Panc1 (cell line): ENCODE measurements at regions not wholly inside any gene's neighbourhood (a gene's known extent, or its start where the extent isn't known, plus 50 kb on each side); places are given as distances from the start of the nearest gene placed in this dataset.
A peak's percentile ranks its signal among the peaks of the same experiment; 100 is the strongest.

ENCODE experiments used
- ATAC-seq: fragments of 200-7000 bp; cut with Tn5 transposase; 2 replicates; pipeline ENCODE4 v1.9.1; 2020; ENCODE audit warnings: mild to moderate bottlenecking, moderate library complexity
- BruUV-seq: library from RNA; stranded (reverse); fragments of 400-500 nt; replicated peaks from 2 replicates; lab custom pipeline; 2021; lab: Mats Ljungman, UMichigan
- CTCF ChIA-PET: fragments of 300-600 bp; sonication (Branson Sonifier 250); formaldehyde crosslinking; loops from one replicate; lab custom pipeline; 2022; ENCODE audit warnings: antibody characterized with exemption; lab: Charles Lee
- POLR2A ChIA-PET: fragments of 300-600 bp; sonication (Branson Sonifier 250); formaldehyde crosslinking; loops from one replicate; lab custom pipeline; 2022; ENCODE audit warnings: antibody characterized with exemption; lab: Charles Lee
- DNase-seq: peaks from one replicate; pipeline ENCODE4 v3.0.0-alpha.2; 2010; ENCODE audit warnings: low read depth, low spot score
- H3K27ac ChIP-seq: 2 replicates; pipeline ENCODE4 v1.5.1; 2011; ENCODE audit warnings: mild to moderate bottlenecking, low read length, inconsistent platforms
- H3K27me3 ChIP-seq: fragments of 200-500 bp; sonication (Bioruptor generic); 2 replicates; pipeline ENCODE4 v1.6.0; 2014; ENCODE audit warnings: low read length, inconsistent platforms; ENCODE audit not compliant: control insufficient read depth, insufficient read depth
- H3K36me3 ChIP-seq: fragments of 200-500 bp; sonication (Bioruptor generic); 2 replicates; pipeline ENCODE4 v1.5.1; 2014; ENCODE audit warnings: inconsistent platforms, mild to moderate bottlenecking, low read length, moderate library complexity; ENCODE audit not compliant: control insufficient read depth, insufficient read depth
- H3K4me1 ChIP-seq: 2 replicates; pipeline ENCODE4 v1.5.1; 2011; ENCODE audit warnings: inconsistent platforms, mild to moderate bottlenecking, low read length, moderate library complexity; ENCODE audit not compliant: control insufficient read depth, insufficient read depth
- H3K4me3 ChIP-seq, 2 experiments: 2 replicates each; pipeline ENCODE4 v1.5.1; 2011 to 2012; ENCODE audit warnings: low read depth in 2 of 2, low read length in 2 of 2, mild to moderate bottlenecking in 2 of 2, inconsistent platforms in 1 of 2, moderate library complexity in 1 of 2
- H3K9me3 ChIP-seq: fragments of 200-500 bp; sonication (Bioruptor generic); 2 replicates; pipeline ENCODE4 v1.5.1; 2014; ENCODE audit warnings: low read depth, mild to moderate bottlenecking, inconsistent platforms, low read length, moderate library complexity; ENCODE audit not compliant: control insufficient read depth, insufficient read depth
- POLR2AphosphoS5 ChIP-seq: IDR thresholded peaks from 2 replicates; pipeline ENCODE4 v1.6.1; 2012; ENCODE audit warnings: mild to moderate bottlenecking, low read depth, low read length, moderate library complexity
- SIN3A ChIP-seq: IDR thresholded peaks from 2 replicates; pipeline ENCODE4 v1.6.1; 2012; ENCODE audit warnings: low read depth, mild to moderate bottlenecking, low read length, moderate library complexity, borderline replicate concordance; ENCODE audit not compliant: insufficient read depth
- TCF7L2 ChIP-seq: IDR thresholded peaks from 2 replicates; pipeline ENCODE4 v1.6.1; 2011; ENCODE audit warnings: mild to moderate bottlenecking, low read depth, low read length, inconsistent platforms
- in situ Hi-C: cut with HindIII; loops from 2 replicates; pipeline ENCODE4 v1.10.0; 2016; ENCODE audit warnings: low sequenced_read_pairs, low pct_unique_long_range_greater_than_20kb
- intact Hi-C: fragments of 100-400 bp; cut with micrococcal nuclease; formaldehyde crosslinking; loops from one replicate; pipeline ENCODE4 v1.10.0; 2022; ENCODE audit not compliant: unreplicated experiment
- TF ChIP-seq, protein P1 (sequence below): fragments of 450-650 bp; IDR thresholded peaks from 2 replicates; pipeline ENCODE4 v1.5.1; 2017; ENCODE audit warnings: mild to moderate bottlenecking
- TF ChIP-seq, protein P2 (sequence below), 2 experiments: IDR thresholded peaks; 2 replicates each; pipeline ENCODE4 v1.6.1; 2011 to 2012; ENCODE audit warnings: low read depth in 2 of 2, control low read depth in 1 of 2, low read length in 1 of 2, mild to moderate bottlenecking in 1 of 2, moderate library complexity in 1 of 2; ENCODE audit not compliant: insufficient read depth in 1 of 2

DNA sequence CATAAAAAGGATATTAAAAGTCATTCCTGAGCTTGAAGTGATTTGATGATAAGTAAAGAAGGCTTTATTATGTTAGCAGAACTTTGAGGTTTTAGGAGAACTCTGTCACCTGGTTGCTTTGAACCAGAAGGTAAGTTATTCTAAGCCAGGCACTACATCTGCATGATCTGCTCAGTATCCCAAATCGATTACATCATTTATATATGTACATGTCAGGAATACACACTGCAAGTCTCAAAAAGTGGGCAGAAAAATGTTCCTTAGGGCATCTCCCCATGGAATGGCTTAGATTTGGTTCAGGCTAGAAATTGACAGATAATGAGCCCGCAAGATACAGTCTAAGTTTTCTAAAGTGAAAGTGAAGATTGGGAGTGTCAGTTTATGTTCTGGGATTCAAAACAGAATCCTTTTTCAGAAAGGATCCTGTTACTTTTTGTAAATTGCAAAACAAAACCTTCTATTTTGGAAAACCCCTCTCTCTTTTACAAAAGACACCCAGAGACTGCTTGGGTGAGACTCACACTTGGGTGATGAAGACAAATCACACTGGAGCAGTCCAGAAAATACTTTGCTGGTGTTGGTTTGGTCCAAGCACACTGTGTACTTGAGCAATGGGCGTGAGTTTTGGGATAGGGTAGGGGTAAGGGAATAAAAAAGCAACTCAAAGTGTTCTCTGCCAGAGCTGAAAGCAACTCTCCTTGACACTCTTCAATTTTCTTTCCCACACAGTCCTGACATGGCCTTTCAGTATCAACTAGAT, 114.5 kb downstream of the FOXD1 start:
- TF ChIP-seq SIN3A: no peak
- no peak for TF ChIP-seq POLR2AphosphoS5
- TF ChIP-seq, protein P1, sequence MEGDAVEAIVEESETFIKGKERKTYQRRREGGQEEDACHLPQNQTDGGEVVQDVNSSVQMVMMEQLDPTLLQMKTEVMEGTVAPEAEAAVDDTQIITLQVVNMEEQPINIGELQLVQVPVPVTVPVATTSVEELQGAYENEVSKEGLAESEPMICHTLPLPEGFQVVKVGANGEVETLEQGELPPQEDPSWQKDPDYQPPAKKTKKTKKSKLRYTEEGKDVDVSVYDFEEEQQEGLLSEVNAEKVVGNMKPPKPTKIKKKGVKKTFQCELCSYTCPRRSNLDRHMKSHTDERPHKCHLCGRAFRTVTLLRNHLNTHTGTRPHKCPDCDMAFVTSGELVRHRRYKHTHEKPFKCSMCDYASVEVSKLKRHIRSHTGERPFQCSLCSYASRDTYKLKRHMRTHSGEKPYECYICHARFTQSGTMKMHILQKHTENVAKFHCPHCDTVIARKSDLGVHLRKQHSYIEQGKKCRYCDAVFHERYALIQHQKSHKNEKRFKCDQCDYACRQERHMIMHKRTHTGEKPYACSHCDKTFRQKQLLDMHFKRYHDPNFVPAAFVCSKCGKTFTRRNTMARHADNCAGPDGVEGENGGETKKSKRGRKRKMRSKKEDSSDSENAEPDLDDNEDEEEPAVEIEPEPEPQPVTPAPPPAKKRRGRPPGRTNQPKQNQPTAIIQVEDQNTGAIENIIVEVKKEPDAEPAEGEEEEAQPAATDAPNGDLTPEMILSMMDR: no peak
- TF ChIP-seq, protein P2, sequence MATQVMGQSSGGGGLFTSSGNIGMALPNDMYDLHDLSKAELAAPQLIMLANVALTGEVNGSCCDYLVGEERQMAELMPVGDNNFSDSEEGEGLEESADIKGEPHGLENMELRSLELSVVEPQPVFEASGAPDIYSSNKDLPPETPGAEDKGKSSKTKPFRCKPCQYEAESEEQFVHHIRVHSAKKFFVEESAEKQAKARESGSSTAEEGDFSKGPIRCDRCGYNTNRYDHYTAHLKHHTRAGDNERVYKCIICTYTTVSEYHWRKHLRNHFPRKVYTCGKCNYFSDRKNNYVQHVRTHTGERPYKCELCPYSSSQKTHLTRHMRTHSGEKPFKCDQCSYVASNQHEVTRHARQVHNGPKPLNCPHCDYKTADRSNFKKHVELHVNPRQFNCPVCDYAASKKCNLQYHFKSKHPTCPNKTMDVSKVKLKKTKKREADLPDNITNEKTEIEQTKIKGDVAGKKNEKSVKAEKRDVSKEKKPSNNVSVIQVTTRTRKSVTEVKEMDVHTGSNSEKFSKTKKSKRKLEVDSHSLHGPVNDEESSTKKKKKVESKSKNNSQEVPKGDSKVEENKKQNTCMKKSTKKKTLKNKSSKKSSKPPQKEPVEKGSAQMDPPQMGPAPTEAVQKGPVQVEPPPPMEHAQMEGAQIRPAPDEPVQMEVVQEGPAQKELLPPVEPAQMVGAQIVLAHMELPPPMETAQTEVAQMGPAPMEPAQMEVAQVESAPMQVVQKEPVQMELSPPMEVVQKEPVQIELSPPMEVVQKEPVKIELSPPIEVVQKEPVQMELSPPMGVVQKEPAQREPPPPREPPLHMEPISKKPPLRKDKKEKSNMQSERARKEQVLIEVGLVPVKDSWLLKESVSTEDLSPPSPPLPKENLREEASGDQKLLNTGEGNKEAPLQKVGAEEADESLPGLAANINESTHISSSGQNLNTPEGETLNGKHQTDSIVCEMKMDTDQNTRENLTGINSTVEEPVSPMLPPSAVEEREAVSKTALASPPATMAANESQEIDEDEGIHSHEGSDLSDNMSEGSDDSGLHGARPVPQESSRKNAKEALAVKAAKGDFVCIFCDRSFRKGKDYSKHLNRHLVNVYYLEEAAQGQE (IDR thresholded peaks at IDR 0.05; ENCODE audit: insufficient read depth in 1 of 2, low read depth in 2 of 2, low read length in 1 of 2): no peak
- no peak for TF ChIP-seq TCF7L2
- DNase-seq (no peak), ATAC-seq (no peak)
- ChIA-PET POLR2A (interaction anchor here (0.7 kb wide), 1 partner anchor 9 kb away, joined by 4 read pairs; no protein-coding TSS in a partner anchor), CTCF (interaction anchor here (0.5 kb wide), 1 partner anchor 94 kb away, joined by 6 read pairs; no protein-coding TSS in a partner anchor)
- Histone ChIP-seq H3K36me3 (no peaks in the 10 kb centered on the region), H3K27me3 (no peaks in the 10 kb centered on the region), H3K4me3 (no peak overlapping the region), H3K4me1 (peaks cover 12% of the 10 kb centered on the region), H3K27ac (no peak overlapping the region; the same call in 1 of the 2 replicates), H3K9me3 (peaks cover 24% of the 10 kb centered on the region)
- BruUV-seq: no TSS peak
- in situ Hi-C loops: no loop called here
- intact Hi-C loops: no loop called here

DNA sequence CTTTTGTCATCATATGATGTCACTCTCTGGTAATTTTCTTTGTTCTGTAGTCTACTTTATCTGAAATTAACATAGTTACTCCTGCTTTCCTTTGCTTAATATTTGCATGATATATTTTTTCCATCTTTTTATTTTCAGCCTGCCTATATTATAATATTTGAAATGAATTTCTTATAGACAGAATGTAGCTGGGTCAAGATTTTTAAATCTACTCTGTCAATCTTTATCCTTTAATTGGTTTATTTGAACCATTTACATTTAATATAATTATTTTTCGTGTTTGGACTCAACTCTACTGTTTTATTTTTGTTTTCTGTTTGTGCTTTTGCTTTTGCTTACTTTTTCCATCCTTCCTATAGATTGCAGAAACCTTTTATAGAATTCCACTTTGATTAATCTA, 118.0 kb downstream of the FOXD1 start:
- in situ Hi-C loops: no loop called here
- intact Hi-C loops: no loop called here
- ATAC-seq: no peak
- no peak overlapping the region for H3K4me3 ChIP-seq
- ChIA-PET POLR2A (no interaction called here), CTCF (no interaction called here)
- peaks cover 25% of the 10 kb centered on the region for H3K9me3 ChIP-seq
- no peaks in the 10 kb centered on the region for H3K4me1 ChIP-seq
- DNase-seq: no peak
- H3K36me3 ChIP-seq: no peaks in the 10 kb centered on the region
- no TSS peak for BruUV-seq
- H3K27me3 ChIP-seq: no peaks in the 10 kb centered on the region
- H3K27ac ChIP-seq: no peak overlapping the region
- no peak for TF ChIP-seq SIN3A

DNA sequence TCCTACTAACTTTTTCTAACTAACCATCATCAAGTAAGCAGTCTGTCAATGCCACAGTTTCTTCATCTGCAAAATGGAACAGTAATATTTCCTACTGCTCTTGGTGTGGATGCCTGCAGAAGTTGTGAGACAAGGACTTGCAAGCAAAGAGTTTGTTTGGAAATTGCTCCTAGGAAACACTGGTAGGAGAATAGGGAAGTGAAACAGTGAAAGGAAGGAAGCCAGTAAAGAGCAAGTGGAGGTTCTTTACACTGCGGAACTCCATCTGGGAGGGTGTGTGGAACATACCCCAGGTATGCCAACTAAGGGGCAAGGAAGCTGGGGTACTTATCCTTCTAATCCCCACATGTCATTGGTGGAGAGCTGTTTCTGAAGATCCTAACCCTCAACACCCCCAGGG, 119.9 kb downstream of the FOXD1 start:
- in situ Hi-C loops: no loop called here
- H3K36me3 ChIP-seq: no peaks in the 10 kb centered on the region
- intact Hi-C loops: no loop called here
- no peak overlapping the region for H3K4me3 ChIP-seq
- TF ChIP-seq, protein P1: no peak
- TF ChIP-seq SIN3A: no peak
- no peak for TF ChIP-seq TCF7L2
- TF ChIP-seq POLR2AphosphoS5: no peak
- TF ChIP-seq, protein P2 (IDR thresholded peaks at IDR 0.05; ENCODE audit: insufficient read depth in 1 of 2, low read depth in 2 of 2, low read length in 1 of 2): no peak
- no peaks in the 10 kb centered on the region for H3K4me1 ChIP-seq
- H3K27ac ChIP-seq: peak overlapping the region; percentile 24; the same call in 1 of the 2 replicates
- no peaks in the 10 kb centered on the region for H3K27me3 ChIP-seq
- DNase-seq (no peak), ATAC-seq (no peak)
- POLR2A ChIA-PET: no interaction called here
- CTCF ChIA-PET: no interaction called here
- no TSS peak for BruUV-seq
- peaks cover 25% of the 10 kb centered on the region for H3K9me3 ChIP-seq
